HG03460 (cell line): ENCODE measurements at regions not wholly inside any gene's neighbourhood (a gene's known extent, or its start where the extent isn't known, plus 50 kb on each side); places are given as distances from the start of the nearest gene placed in this dataset.

Experiments used
- ATAC-seq: cut with Tn5 transposase; IDR thresholded peaks from one replicate; pipeline ENCODE4 v1.9.1; 2021; ENCODE audit not compliant: unreplicated experiment

GRCh38 chr2:22501851-22502250 lies 883.1 kb upstream of the KLHL29 start:
- no peak for ATAC-seq

GRCh38 chr2:22513563-22513962 lies 871.4 kb upstream of the KLHL29 start:
- ATAC-seq = no peak

GRCh38 chr2:22517141-22517540 lies 867.8 kb upstream of the KLHL29 start:
- ATAC-seq = no peak

GRCh38 chr2:22518641-22519040 lies 866.3 kb upstream of the KLHL29 start:
- no peak for ATAC-seq

GRCh38 chr2:22520369-22521288 lies 864.4 kb upstream of the KLHL29 start:
- ATAC-seq = no peak

GRCh38 chr2:22521620-22522019 lies 863.4 kb upstream of the KLHL29 start:
- no peak for ATAC-seq

GRCh38 chr2:22525681-22526080 lies 859.3 kb upstream of the KLHL29 start:
- no peak for ATAC-seq

GRCh38 chr2:22530131-22530530 lies 854.8 kb upstream of the KLHL29 start:
- no peak for ATAC-seq

GRCh38 chr2:22536133-22536532 lies 848.8 kb upstream of the KLHL29 start:
- no peak for ATAC-seq

GRCh38 chr2:22554453-22554852 lies 830.5 kb upstream of the KLHL29 start:
- no peak for ATAC-seq

- ATAC-seq = no peak
Measured at GRCh38 chr2:22557406-22557805, 827.6 kb upstream of the KLHL29 start.

- no peak for ATAC-seq
Measured at GRCh38 chr2:22560021-22560420, 825.0 kb upstream of the KLHL29 start.

GRCh38 chr2:22579341-22579740 lies 805.6 kb upstream of the KLHL29 start:
- ATAC-seq = no peak

GRCh38 chr2:22582107-22582506 lies 802.9 kb upstream of the KLHL29 start:
- ATAC-seq = no peak

- no peak for ATAC-seq
Measured at GRCh38 chr2:22596306-22596705, 788.7 kb upstream of the KLHL29 start.

GRCh38 chr2:22600156-22600555 lies 784.8 kb upstream of the KLHL29 start:
- ATAC-seq = no peak

GRCh38 chr2:22600999-22601398 lies 784.0 kb upstream of the KLHL29 start:
- ATAC-seq = no peak

- ATAC-seq = no peak
Measured at GRCh38 chr2:22604136-22604535, 780.8 kb upstream of the KLHL29 start.

GRCh38 chr2:22616031-22616430 lies 768.9 kb upstream of the KLHL29 start:
- no peak for ATAC-seq

GRCh38 chr2:22623620-22624019 lies 761.4 kb upstream of the KLHL29 start:
- ATAC-seq = no peak

GRCh38 chr2:22626621-22627020 lies 758.4 kb upstream of the KLHL29 start:
- no peak for ATAC-seq

- no peak for ATAC-seq
Measured at GRCh38 chr2:22628221-22628620, 756.8 kb upstream of the KLHL29 start.

GRCh38 chr2:22628906-22629305 lies 756.1 kb upstream of the KLHL29 start:
- ATAC-seq = no peak
